Occipital lobe (tissue), 1 donor: ENCODE measurements at regions not wholly inside any gene's neighbourhood (a gene's known extent, or its start where the extent isn't known, plus 50 kb on each side); places are given as distances from the start of the nearest gene placed in this dataset.

Experiments used
- DNase-seq: peaks from one replicate; lab custom pipeline; 2025; lab: John Stamatoyannopoulos, UW

GRCh38 chr12:124096109-124096508 lies 123.1 kb downstream of the ZNF664 start:
- no peak for DNase-seq

GRCh38 chr12:124096869-124097434 lies 123.9 kb downstream of the ZNF664 start:
- no peak for DNase-seq

- no peak for DNase-seq
Observed at GRCh38 chr12:124097701-124098100, 124.7 kb downstream of the ZNF664 start.

- DNase-seq, result no peak
Observed at GRCh38 chr12:124098101-124098757, 125.2 kb downstream of the ZNF664 start.

- DNase-seq, result peak; percentile 23
Observed at GRCh38 chr12:124098887-124099286, 125.9 kb downstream of the ZNF664 start.

GRCh38 chr12:124099661-124100060 lies 126.6 kb downstream of the ZNF664 start:
- DNase-seq, result no peak

- DNase-seq, result no peak
Observed at GRCh38 chr12:124100572-124101178, 127.7 kb downstream of the ZNF664 start.

GRCh38 chr12:124105546-124105945 lies 132.5 kb downstream of the ZNF664 start:
- DNase-seq, result no peak

- no peak for DNase-seq
Observed at GRCh38 chr12:124107351-124107750, 134.3 kb downstream of the ZNF664 start.

GRCh38 chr12:124109760-124110159 lies 136.7 kb downstream of the ZNF664 start:
- DNase-seq, result no peak

GRCh38 chr12:124110372-124110883 lies 137.4 kb downstream of the ZNF664 start:
- no peak for DNase-seq

- DNase-seq, result no peak
Observed at GRCh38 chr12:124111006-124111405, 138.0 kb downstream of the ZNF664 start.

GRCh38 chr12:124114316-124114715 lies 141.3 kb downstream of the ZNF664 start:
- no peak for DNase-seq

GRCh38 chr12:124115496-124115895 lies 142.5 kb downstream of the ZNF664 start:
- DNase-seq, result no peak

- DNase-seq, result no peak
Observed at GRCh38 chr12:124115976-124116690, 143.1 kb downstream of the ZNF664 start.

GRCh38 chr12:124120739-124121138 lies 147.7 kb downstream of the ZNF664 start:
- no peak for DNase-seq

- DNase-seq, result no peak
Observed at GRCh38 chr12:124122722-124123121, 149.7 kb downstream of the ZNF664 start.

- DNase-seq, result no peak
Observed at GRCh38 chr12:124123296-124124000, 150.4 kb downstream of the ZNF664 start.

GRCh38 chr12:124125203-124125871 lies 152.3 kb downstream of the ZNF664 start:
- no peak for DNase-seq

- no peak for DNase-seq
Observed at GRCh38 chr12:124126950-124127655, 154.1 kb downstream of the ZNF664 start.
